GM12865 (cell line): ENCODE measurements at regions not wholly inside any gene's neighbourhood (a gene's known extent, or its start where the extent isn't known, plus 50 kb on each side); places are given as distances from the start of the nearest gene placed in this dataset.

Source experiments
- DNase-seq: peaks from one replicate; pipeline ENCODE4 v3.0.0; 2010; ENCODE audit warnings: low read depth
- H3K4me3 ChIP-seq: 2 replicates; pipeline ENCODE4 v1.5.1; 2011; ENCODE audit warnings: mild to moderate bottlenecking, low read depth, low read length, control low read depth
- CTCF ChIP-seq: IDR thresholded peaks from 2 replicates; pipeline ENCODE4 v1.5.1; 2011; ENCODE audit warnings: low read length, control low read depth, low read depth, inconsistent platforms; ENCODE audit not compliant: insufficient read depth; ENCODE audit errors: missing control alignments

- DNase-seq: no peak
- no peak for TF ChIP-seq CTCF
- no peak overlapping the region for H3K4me3 ChIP-seq
Observed at GRCh38 chr11:19558189-19558986, 154.2 kb upstream of the NAV2 start.

- DNase-seq: peak; percentile 72
- TF ChIP-seq CTCF: peak; percentile 96
- H3K4me3 ChIP-seq: no peak overlapping the region
Observed at GRCh38 chr11:19557720-19558140, 154.9 kb upstream of the NAV2 start.

GRCh38 chr11:19557185-19557584, 155.5 kb upstream of the NAV2 start:
- no peak for TF ChIP-seq CTCF
- no peak overlapping the region for H3K4me3 ChIP-seq
- no peak for DNase-seq

GRCh38 chr11:19555266-19555665, 157.4 kb upstream of the NAV2 start:
- H3K4me3 ChIP-seq: no peak overlapping the region
- TF ChIP-seq CTCF: no peak
- DNase-seq: no peak

GRCh38 chr11:19553683-19554333, 158.8 kb upstream of the NAV2 start:
- H3K4me3 ChIP-seq: no peak overlapping the region
- TF ChIP-seq CTCF: peak; percentile 76
- DNase-seq: peak; percentile 84

GRCh38 chr11:19552656-19553260, 159.9 kb upstream of the NAV2 start:
- DNase-seq: no peak
- no peak overlapping the region for H3K4me3 ChIP-seq
- no peak for TF ChIP-seq CTCF

- TF ChIP-seq CTCF: no peak
- DNase-seq: no peak
- no peak overlapping the region for H3K4me3 ChIP-seq
Observed at GRCh38 chr11:19552161-19552560, 160.5 kb upstream of the NAV2 start.
